HG03039 (cell line): ENCODE measurements at regions not wholly inside any gene's neighbourhood (a gene's known extent, or its start where the extent isn't known, plus 50 kb on each side); places are given as distances from the start of the nearest gene placed in this dataset.

ENCODE experiments used
- ATAC-seq: cut with Tn5 transposase; IDR thresholded peaks from one replicate; pipeline ENCODE4 v1.9.1; 2021; ENCODE audit warnings: mild to moderate bottlenecking, moderate library complexity; ENCODE audit not compliant: unreplicated experiment

DNA sequence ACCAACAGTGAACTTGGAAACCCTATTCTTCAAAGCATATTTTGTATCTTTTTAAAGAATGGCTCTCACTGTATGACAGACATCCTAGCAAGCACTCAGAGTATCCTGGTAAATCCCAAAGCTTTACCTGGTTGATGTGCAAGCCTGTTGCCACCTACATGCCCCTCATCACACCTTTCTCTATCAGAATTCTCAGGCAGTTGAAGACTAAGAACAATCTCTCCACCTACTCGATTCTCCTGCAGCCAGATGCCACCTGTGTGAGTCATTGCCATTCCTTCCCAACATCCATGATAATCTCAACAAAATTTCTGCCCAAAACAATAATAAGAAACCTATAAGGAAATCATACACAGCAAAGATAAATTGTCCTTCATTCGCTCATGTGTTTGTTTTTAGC, 659.8 kb downstream of the BCL11A start:
- no peak for ATAC-seq

- ATAC-seq, result no peak
Measured at GRCh38 chr2:59892398-59892797, 661.1 kb downstream of the BCL11A start.

DNA sequence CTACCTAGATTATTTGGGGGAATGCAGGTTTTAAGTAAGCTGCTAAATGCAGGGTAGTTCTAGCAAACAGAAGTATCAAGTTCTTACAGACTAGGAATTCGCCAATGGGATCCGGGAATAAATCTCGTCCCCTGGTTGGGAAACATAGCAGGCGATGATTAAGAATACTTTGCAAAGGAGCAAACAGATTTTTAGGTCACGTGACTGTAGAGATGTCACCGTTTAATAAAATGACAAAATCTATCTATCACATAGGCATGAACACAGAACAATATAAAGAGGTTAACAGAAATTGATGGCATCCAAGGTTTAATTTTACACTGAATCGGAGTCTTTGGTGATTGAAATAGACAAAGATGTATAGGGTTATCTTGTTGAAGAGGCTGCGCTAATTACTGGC, 664.1 kb downstream of the BCL11A start:
- ATAC-seq, result no peak

- no peak for ATAC-seq
Measured at GRCh38 chr2:59888706-59889105, 664.7 kb downstream of the BCL11A start.

DNA sequence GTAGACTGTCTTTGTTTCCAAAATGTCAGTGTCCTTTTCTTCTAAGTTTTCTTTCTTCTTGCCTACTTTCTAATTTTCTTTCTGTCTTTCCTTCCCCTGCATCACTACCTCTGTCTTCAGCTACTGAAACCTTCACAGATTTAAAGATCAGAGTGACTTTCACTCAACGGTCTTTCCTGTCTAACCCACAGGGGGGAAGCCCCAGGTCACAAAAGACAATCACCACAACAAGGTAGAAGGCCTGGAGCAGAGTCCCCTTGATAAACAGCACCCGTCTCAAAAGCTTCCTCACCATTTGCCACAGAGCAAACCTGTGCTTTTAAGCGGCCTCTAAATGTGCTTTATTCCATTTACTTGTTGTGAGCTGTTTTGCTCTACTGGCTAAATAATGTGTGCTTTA, 665.4 kb downstream of the BCL11A start:
- peak; percentile 94 for ATAC-seq

GRCh38 chr2:59887366-59887765, 666.1 kb downstream of the BCL11A start:
- ATAC-seq, result no peak

- no peak for ATAC-seq
Measured at GRCh38 chr2:59886759-59887158, 666.7 kb downstream of the BCL11A start.

GRCh38 chr2:59885541-59885940, 667.9 kb downstream of the BCL11A start:
- no peak for ATAC-seq

GRCh38 chr2:59884166-59884565, 669.3 kb downstream of the BCL11A start:
- ATAC-seq, result no peak

GRCh38 chr2:59882822-59883221, 670.6 kb downstream of the BCL11A start:
- no peak for ATAC-seq

DNA sequence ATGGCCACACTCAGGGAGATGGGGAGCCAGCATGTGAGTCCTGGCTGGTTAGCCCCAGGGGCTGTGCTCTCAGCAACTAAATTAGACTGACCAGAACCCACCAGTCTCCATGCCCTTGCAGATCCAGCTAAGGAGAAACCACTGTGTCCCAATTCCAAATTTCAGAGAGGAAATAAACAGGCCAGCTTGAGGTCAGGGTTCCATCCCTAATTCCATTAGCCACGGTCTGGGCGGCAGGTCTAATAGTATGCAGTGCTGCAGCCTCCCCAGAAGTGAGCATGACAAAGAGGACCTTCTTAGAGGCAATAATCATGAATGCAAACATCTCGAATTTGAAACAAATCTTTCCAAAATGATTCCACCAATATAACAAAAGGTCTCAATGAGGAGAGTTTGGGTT, 671.2 kb downstream of the BCL11A start:
- ATAC-seq, result no peak

DNA sequence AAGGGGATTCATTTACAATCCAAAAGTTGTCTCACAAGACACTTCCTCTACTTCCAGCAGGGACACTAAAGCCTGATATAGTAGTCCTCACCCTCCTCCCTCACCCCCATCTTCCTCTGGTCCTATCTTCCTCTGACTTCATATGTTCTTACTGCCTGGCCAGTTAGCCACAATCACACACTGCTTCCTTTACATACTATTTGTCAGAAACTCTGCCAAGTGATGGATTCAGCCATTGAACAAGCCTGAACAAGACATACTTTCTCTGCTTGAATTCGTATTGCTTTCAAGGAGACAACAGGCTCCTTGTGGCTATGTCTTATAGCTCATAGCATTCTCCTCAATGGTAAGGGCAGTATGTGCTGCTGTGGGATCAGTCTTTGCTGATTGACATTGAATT, 672.2 kb downstream of the BCL11A start:
- ATAC-seq, result no peak

- no peak for ATAC-seq
Measured at GRCh38 chr2:59879700-59880131, 673.7 kb downstream of the BCL11A start.

DNA sequence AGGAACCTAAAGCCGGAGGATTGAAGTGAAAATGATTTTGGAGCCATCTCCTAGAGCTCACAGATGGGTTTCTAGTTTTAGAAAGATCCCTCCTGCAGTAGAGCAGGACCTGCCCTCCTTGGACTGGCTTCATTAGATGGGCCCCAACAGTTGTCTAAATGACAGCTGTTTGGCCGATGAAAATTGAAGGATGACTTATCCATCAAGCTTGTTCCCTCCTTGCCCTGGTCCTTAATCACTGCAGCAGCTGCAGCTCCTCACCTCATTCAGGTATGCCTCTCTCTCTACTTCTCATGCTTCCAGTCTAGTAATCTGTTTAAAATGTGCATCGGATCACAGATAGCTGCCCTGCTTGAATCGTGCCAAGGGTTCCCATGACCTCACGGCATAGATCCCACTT, 677.6 kb downstream of the BCL11A start:
- ATAC-seq, result no peak

- no peak for ATAC-seq
Measured at GRCh38 chr2:59874971-59875755, 678.3 kb downstream of the BCL11A start.

- ATAC-seq, result no peak
Measured at GRCh38 chr2:59874361-59874760, 679.1 kb downstream of the BCL11A start.

DNA sequence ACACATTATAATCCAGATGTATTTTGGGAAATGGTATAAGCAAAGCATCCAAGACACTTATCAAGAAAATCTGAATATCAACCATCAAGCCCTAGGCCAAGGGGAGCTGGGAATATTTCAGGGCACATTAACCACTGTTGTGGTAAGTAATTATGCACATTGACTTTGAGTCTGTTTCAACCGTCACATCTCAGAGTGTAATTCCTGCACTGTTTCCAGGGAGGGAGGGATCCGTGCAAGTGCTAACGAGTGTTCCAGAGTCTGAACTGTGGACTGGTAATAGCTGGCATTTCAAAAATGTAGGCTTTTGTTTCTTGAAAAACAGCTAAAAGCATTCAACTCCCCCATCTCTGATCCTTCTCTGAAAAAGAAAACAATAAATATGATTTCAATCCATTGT, 681.6 kb downstream of the BCL11A start:
- no peak for ATAC-seq

DNA sequence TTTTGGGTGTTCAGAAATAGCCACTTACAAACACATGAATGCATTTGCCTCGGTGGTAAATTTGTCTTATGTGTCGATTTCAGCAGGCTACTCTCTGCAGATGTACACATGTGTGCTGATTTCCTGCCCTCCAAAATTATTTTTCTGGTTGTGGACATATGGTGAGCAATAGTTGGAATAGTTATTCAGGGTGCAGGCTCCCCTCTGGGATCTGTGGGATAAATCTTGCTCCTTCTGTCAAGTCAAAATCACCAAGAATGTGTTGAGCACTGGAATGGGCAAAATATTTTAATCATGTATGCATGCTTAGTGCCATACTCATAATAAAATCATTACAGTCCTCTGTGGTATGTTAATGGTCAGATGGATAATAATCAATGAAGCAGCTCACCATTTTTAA, 684.5 kb downstream of the BCL11A start:
- ATAC-seq, result no peak

GRCh38 chr2:59866436-59866835, 687.0 kb downstream of the BCL11A start:
- ATAC-seq, result no peak

GRCh38 chr2:59858540-59858939, 694.9 kb downstream of the BCL11A start:
- ATAC-seq, result no peak

GRCh38 chr2:59857109-59857508, 696.3 kb downstream of the BCL11A start:
- ATAC-seq, result no peak

GRCh38 chr2:59856391-59856790, 697.1 kb downstream of the BCL11A start:
- ATAC-seq, result no peak

DNA sequence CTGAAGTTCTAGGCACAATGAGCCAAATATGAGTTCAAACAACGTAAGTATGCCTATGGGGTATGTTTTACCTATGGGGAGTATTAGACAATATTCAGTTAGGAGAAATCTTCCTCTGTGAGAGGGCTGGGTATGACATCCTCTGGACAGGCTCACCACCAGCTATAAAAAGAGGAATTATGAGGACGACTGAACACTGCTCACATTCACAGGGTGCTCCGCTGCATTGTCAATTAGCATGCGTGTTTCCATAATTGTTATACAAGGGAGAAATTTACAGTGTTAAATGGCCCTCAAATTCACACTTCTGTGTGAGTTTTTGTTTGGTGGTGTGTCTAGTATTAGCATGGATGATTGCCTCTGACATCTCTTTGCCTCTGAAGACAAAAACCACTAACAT, 700.4 kb downstream of the BCL11A start:
- ATAC-seq, result no peak
